Small intestine (tissue), 7 donors: ENCODE measurements at regions not wholly inside any gene's neighbourhood (a gene's known extent, or its start where the extent isn't known, plus 50 kb on each side); places are given as distances from the start of the nearest gene placed in this dataset.

ENCODE experiments used
- DNase-seq, 2 donors: peaks; one replicate each; pipeline versions ENCODE4 v3.0.0 to v3.0.0-alpha.2; 2013
- FAIRE-seq: peaks from 2 replicates; lab custom pipeline; 2012; peaks lifted over from hg19 to GRCh38; lab: Jason Lieb, UNC
- H3K27ac ChIP-seq, 3 donors: one replicate each; pipeline ENCODE4 v1.5.1; 2013; ENCODE audit warnings: low read length in 2 of 3, mild to moderate bottlenecking in 2 of 3, control low read depth in 1 of 3, inconsistent platforms in 1 of 3, low read depth in 1 of 3, moderate library complexity in 1 of 3
- H3K27me3 ChIP-seq, 3 donors: one replicate each; pipeline ENCODE4 v1.6.1; 2013; ENCODE audit warnings: low read length in 3 of 3, inconsistent platforms in 1 of 3; ENCODE audit not compliant: control insufficient read depth in 3 of 3, insufficient read depth in 3 of 3
- H3K36me3 ChIP-seq, 3 donors: one replicate each; pipeline ENCODE4 v1.6.1; 2013; ENCODE audit warnings: low read length in 3 of 3, inconsistent platforms in 1 of 3, low read depth in 1 of 3, mild to moderate bottlenecking in 1 of 3, moderate library complexity in 1 of 3; ENCODE audit not compliant: control insufficient read depth in 3 of 3, insufficient read depth in 2 of 3
- H3K4me1 ChIP-seq, 3 donors: one replicate each; pipeline ENCODE4 v1.6.1; 2013; ENCODE audit warnings: low read length in 2 of 3, inconsistent platforms in 1 of 3, low read depth in 1 of 3, mild to moderate bottlenecking in 1 of 3, moderate library complexity in 1 of 3; ENCODE audit not compliant: control insufficient read depth in 3 of 3, insufficient read depth in 2 of 3
- H3K4me3 ChIP-seq, 3 donors: one replicate each; pipeline ENCODE4 v1.5.1; 2013; ENCODE audit warnings: low read length in 3 of 3, control low read depth in 1 of 3, inconsistent platforms in 1 of 3, low read depth in 1 of 3, mild to moderate bottlenecking in 1 of 3, moderate library complexity in 1 of 3
- H3K9me3 ChIP-seq, 2 donors: one replicate each; pipeline ENCODE4 v1.6.1; 2013; ENCODE audit warnings: low read depth in 1 of 2, low read length in 1 of 2; ENCODE audit not compliant: control insufficient read depth in 2 of 2, insufficient read depth in 1 of 2
- WGBS, 3 donors: extraction: QIAGEN DNeasy Blood & Tissue Kit; methylation state at CpG; one replicate each; pipeline ENCODE4 v1.1.7; 2013; 5-methylcytosine and 5-hydroxymethylcytosine counted together
- donor health status: healthy with polysubstance abuse.
- donor health status: control.
- donor health status: control.
- donor health status: Bipolar disorder and iron deficiency.
- donor health status: healthy.

DNA sequence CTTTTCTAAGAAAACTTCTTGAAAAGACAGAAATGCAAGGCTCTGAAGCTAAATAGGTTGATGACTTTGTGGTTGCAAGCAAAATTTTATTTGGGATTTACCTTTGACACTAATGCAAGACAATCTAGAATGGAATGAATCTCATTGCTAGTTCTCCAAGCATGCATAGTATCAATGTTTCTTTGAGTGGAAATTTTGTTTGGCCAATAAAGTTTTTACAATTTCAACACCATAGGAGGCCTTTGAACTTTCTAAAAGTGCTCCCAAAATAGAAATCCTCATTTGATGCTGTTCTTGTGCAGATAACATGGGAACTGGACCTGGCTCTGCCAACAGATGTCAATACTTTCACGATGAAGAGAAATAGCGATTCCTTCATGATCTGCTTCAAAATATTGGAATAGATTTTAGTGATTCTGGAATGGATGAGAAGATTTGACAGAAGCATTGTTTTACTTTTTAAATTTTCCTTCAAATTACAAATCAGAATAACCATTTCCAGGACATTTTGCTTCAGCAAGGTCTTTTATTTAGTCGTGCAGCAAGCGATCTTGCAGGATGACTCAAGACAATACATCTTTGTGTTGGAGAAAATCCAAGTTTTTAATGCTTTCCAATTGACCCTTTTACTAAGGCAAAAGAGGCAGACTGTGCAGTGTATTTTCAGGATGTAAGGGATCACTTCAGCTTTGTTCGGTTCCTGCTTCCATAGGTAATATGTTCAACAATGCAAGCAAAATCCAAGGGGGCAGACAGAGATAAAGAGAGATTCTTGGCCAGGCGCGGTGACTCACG is 51.7 kb upstream of the OTUD4 start:
- DNase-seq (no peak), FAIRE-seq (no peak)
- no peaks in the 10 kb centered on the region for H3K36me3 ChIP-seq
- H3K27me3 ChIP-seq = no peaks in the 10 kb centered on the region
- no peaks in the 10 kb centered on the region for H3K4me1 ChIP-seq
- no peak overlapping the region for H3K27ac ChIP-seq
- peaks cover 0 to 5% of the 10 kb centered on the region in 2 donors for H3K9me3 ChIP-seq
- H3K4me3 ChIP-seq = no peak overlapping the region
- 79 to 85% (median 84%) methylated on average over 8 of the region's 8 CpGs for WGBS, 3 donors

DNA sequence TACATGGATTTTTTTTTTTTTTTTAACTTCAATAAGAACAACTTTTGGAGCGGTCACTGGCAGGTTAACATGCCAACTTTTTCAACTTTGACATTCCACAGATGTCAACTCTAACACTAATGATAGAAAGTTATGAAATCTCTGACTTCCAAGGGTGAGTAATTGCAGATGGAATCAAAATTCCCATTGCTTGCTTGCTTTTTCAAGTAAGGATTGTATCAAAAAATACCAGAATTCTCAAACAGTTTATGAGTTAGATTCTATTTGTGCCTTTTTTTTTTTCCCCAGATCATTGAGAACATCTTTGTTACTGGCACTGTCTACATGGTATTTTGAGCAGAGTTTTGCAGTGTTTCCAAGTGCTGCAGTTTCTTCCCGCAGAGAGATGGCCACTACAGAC is 50.3 kb upstream of the OTUD4 start:
- no peaks in the 10 kb centered on the region for H3K4me1 ChIP-seq
- no peaks in the 10 kb centered on the region for H3K27me3 ChIP-seq
- no peak overlapping the region for H3K4me3 ChIP-seq
- DNase-seq (no peak), FAIRE-seq (no peak)
- peaks cover 0 to 5% of the 10 kb centered on the region in 2 donors for H3K9me3 ChIP-seq
- H3K27ac ChIP-seq = no peak overlapping the region
- WGBS, 3 donors = 67 to 95% (median 94%) methylated on average over 2 of the region's 2 CpGs
- H3K36me3 ChIP-seq = no peaks in the 10 kb centered on the region
